GM21381 (cell line): ENCODE measurements at regions not wholly inside any gene's neighbourhood (a gene's known extent, or its start where the extent isn't known, plus 50 kb on each side); places are given as distances from the start of the nearest gene placed in this dataset.
"Not testable (repeated sequence)": the region's sequence is repeated elsewhere in the genome, so short reads cannot be mapped to it uniquely, and the experiment has no call there.

Experiments used
- ATAC-seq: cut with Tn5 transposase; IDR thresholded peaks from one replicate; pipeline ENCODE4 v1.9.1; 2021; ENCODE audit warnings: mild to moderate bottlenecking, moderate library complexity; ENCODE audit not compliant: unreplicated experiment

- ATAC-seq, result no peak
Measured at GRCh38 chr13:78540058-78540457, 63.3 kb downstream of the POU4F1 start.

DNA sequence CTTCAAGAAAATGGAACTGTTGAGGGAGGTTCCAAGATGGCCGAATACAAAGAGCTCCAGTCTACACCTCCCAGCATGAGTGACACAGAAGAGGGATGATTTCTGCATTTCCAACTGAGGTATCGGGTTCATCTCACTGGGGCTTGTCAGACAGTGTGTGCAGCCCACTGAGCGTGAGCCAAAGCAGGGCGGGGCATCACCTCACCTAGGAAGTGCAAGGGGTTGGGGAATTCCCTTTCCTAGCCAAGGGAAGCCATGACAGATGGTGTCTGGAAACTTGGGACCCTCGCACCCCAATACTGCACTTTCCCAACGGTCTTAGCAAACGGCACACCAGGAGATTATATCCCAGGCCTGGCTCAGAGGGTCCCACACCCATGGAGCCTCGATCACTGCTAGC, 77.3 kb downstream of the POU4F1 start:
- not testable (repeated sequence) for ATAC-seq

GRCh38 chr13:78524936-78525335, 78.4 kb downstream of the POU4F1 start:
- ATAC-seq, result no peak

- no peak for ATAC-seq
Measured at GRCh38 chr13:78521091-78521490, 82.3 kb downstream of the POU4F1 start.

DNA sequence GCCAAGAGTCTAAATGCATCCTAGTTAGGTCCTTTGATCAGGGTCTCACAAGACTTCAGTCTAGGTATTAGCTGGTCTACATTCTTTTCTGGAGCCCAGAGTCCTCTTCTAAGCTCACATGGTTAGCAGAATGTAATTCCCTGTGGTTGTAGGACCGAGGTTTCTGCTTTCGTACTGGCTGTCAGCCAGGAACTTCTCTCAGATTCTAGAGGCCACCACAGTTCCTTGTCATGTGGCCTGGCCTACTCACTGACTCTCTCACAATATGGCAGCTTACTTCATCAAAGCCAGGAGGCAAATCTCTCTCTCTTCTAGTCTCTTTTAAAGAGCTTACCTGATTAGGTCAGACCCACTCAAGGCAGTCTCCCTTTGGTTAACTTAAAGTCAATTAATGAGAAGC, 82.9 kb downstream of the POU4F1 start:
- ATAC-seq, result no peak

DNA sequence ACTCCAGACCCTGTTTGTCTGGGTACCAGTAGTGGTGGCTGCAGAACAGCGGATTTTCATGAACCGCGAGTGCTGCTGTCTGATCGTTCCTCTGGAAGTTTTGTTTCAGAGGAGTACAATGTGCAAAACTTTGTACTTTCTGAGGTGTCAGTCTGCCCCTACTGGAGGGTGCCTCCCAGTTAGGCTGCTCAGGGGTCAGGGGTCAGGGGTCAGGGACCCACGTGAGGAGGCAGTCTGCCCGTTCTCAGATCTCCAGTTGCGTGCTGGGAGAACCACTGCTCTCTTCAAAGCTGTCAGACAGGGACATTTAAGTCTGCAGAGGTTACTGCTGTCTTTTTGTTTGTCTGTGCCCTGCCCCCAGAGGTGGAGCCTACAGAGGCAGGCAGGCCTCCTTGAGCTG, 84.9 kb downstream of the POU4F1 start:
- ATAC-seq, result not testable (repeated sequence)

- no peak for ATAC-seq
Measured at GRCh38 chr13:78499802-78500201, 103.5 kb downstream of the POU4F1 start.

GRCh38 chr13:78497702-78498355, 105.5 kb downstream of the POU4F1 start:
- no peak for ATAC-seq

DNA sequence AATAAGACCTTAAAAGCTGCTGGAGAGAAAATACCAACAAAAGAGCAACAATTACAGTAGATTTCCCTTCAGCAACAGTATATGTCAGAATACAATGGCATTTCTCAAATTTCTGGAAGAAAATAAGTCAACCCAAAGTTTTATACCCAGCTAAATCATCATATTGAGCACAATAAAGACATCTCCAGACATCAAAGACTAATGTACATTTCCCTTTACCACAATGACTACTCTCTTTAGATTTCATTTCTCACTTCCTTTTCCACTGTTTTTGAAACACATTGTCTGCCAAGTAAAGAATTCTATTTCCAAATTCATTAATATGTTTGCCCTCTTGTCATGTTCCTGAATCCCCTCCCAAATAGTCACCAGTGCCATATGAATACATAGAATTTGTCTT, 111.4 kb downstream of the POU4F1 start:
- ATAC-seq, result no peak

DNA sequence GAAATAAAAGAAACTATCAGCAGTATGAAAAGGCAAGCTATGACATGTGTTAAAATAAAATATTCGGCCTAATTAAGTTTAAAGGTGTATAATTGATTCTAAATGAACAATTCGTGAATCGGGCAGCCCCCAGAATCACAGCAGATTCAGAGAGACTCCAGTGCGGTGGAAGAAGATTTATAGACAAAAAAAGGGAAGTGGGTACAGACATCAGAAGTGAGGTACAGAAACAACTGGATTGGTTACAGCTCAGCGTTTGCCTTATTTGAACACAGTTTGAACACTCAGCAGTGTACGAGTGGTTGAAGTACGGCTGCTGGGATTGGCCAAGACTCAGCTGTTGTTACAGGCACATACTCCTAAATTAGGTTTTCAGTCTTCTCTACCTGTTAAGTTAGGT, 113.1 kb downstream of the POU4F1 start:
- not testable (repeated sequence) for ATAC-seq

- no peak for ATAC-seq
Measured at GRCh38 chr13:78487707-78488106, 115.6 kb downstream of the POU4F1 start.

DNA sequence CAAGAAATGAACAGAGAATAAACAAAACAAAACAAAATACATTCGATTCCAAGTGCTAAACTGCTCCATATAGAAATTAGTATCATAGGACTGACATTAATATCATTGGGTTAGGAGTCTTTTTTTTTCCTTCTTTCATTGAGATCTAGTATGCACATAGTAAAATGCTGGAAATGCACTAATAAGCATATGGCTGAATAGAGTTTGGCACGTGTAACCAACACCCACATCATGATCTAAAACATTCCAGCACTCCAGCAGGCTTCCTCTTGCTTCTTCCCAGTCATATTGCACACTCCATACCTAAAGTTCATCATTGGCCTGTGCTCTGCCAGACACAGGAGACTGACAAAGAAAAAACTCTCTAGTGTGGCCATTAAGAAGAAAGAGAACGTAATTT, 117.5 kb downstream of the POU4F1 start:
- ATAC-seq, result no peak

DNA sequence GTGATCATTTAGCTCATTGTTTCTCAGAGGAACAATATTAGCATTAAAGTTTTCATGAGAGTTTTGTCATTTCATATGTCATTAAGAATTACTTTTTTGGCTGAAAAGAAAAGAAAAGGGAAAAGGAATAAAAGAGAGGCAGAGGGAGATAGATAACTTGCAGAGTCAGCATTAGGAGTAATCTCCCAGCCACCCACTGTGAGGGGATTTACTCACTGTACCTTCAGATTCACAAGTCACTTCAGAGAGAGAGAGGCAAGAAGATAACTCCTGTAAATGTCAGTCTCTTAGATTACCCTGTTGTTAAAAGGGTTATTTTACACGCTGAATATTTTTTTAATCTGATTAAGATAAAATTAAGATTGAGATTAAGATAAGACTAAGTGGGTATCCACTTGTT, 125.2 kb downstream of the POU4F1 start:
- ATAC-seq, result no peak

GRCh38 chr13:78476910-78477309, 126.4 kb downstream of the POU4F1 start:
- ATAC-seq, result no peak

GRCh38 chr13:78468621-78469020, 134.7 kb downstream of the POU4F1 start:
- ATAC-seq, result no peak

DNA sequence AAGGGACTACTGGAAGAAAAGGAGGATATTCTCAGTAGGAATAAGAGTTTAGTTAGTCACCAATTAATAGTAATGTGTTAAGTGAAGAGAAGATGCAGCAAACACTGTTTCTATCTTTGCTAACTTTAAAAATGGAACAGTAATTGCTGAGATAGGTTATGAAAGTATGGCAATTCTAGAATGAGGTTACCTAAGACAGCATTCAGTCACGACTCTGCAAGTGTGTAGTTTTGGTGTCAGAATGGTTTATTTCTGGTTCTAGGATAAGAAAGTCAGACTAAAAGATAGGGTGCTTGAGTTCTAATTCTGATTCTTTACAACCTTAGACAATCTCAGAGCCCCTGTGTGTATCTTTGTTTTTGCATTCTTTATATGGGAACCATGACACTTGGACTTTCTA, 138.1 kb downstream of the POU4F1 start:
- ATAC-seq, result no peak

- no peak for ATAC-seq
Measured at GRCh38 chr13:78460176-78460575, 143.2 kb downstream of the POU4F1 start.

DNA sequence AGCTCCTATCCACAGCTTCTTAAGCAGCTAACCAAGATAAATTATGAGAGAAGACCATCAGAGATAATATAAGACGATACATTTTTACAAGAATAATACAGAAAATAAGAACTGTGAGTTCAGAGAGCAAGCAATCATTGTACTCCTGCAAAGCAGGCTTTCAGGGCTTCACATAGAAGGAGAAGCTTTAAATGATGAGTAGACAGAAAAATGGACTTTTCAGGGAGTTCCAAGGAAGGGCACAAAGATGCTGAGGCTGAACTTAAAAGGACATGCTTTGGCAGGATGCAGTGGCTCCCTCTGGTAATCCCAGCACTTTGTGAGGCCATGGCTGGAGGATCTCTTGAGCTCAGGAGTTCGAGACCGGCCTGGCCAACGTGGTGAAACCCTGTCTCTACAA, 159.5 kb downstream of the POU4F1 start:
- ATAC-seq, result no peak

GRCh38 chr13:78437781-78438180, 165.6 kb downstream of the POU4F1 start:
- ATAC-seq, result no peak

- ATAC-seq, result no peak
Measured at GRCh38 chr13:78436311-78436710, 167.0 kb downstream of the POU4F1 start.

DNA sequence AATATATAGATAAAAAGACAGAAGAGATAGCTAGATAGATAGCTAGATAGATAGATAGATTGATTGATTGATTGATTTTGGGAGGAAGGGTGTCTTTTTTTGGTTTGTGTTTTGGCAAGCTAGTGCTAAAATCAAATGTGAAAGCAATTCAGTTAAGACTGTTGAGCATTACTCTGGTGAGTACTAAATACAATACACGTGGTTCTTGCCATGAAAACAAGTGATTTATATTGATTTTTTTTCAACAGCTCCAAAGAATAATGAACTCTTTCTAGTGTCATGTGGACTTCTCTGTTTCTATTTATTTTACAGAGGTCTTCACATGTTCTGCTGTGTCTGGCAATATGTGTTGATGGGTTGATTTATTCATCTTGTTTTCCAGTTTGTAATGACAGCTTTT, 172.0 kb downstream of the POU4F1 start:
- ATAC-seq, result no peak

GRCh38 chr13:78430811-78431210, 172.5 kb downstream of the POU4F1 start:
- ATAC-seq, result no peak

GRCh38 chr13:78430166-78430791, 173.1 kb downstream of the POU4F1 start:
- ATAC-seq, result no peak
